ENCODE measurements at regions not wholly inside any gene's neighbourhood (a gene's known extent, or its start where the extent isn't known, plus 50 kb on each side); places are given as distances from the start of the nearest gene placed in this dataset.

- WGBS (ENCODE audit: extremely low coverage, insufficient read length, low lambda C conversion rate): no CpG with 5 or more reads among the region's 1 CpG
- H3T11ph ChIP-seq (ENCODE audit: low read length): no peak overlapping the region
- Mint-ChIP-seq H3K36me3 (ENCODE audit: insufficient read depth in 1 of 3, low read depth in 3 of 3) (peaks cover 0 to under 1% (median 0%) of the 10 kb centered on the region in 3 experiments; a peak in 1 of 7 replicates), H3K4me1 (no peaks in the 10 kb centered on the region), H3K27me3 (ENCODE audit: low read depth) (peaks cover 6% of the 10 kb centered on the region), H3K27ac (no peak overlapping the region), H3K9me3 (no peaks in the 10 kb centered on the region), H3K4me3 (no peak overlapping the region)
- no peak for TF ChIP-seq CTCF (conservative IDR thresholded peaks at IDR 0.05)
- H3K4ac ChIP-seq (ENCODE audit: low read depth, low read length): no peak overlapping the region
- H4K5ac ChIP-seq (ENCODE audit: insufficient read length, low read depth, low read length): no peak overlapping the region
- no peak overlapping the region for H2AFZ ChIP-seq (ENCODE audit: low read length)
- no peak overlapping the region for H3K14ac ChIP-seq (ENCODE audit: insufficient read depth, low read length)
- no peaks in the 10 kb centered on the region for H3K9me3 ChIP-seq (ENCODE audit: control insufficient read depth, low read depth, low read length)
- H2BK20ac ChIP-seq (ENCODE audit: low read depth, low read length, poor library complexity, severe bottlenecking): no peak overlapping the region
- H2AK5ac ChIP-seq (ENCODE audit: insufficient read length, low read length): no peak overlapping the region
- H3K79me2 ChIP-seq (ENCODE audit: insufficient read depth, low read length): no peaks in the 10 kb centered on the region
- no peak for DNase-seq
- no peak overlapping the region for H3K18ac ChIP-seq (ENCODE audit: insufficient read length, low read depth, low read length)
- H3K27ac ChIP-seq (ENCODE audit: insufficient read length, low read depth, low read length): no peak overlapping the region
- no peaks in the 10 kb centered on the region for H3K27me3 ChIP-seq (ENCODE audit: insufficient read depth, low read length)
- H2BK12ac ChIP-seq (ENCODE audit: insufficient read length, low read depth, low read length): no peak overlapping the region
- H3K23ac ChIP-seq (ENCODE audit: insufficient read length, low read depth, low read length): no peak overlapping the region
- no peak overlapping the region for H3K4me2 ChIP-seq (ENCODE audit: insufficient read depth, insufficient read length, low read length)
- no peak overlapping the region for H4K8ac ChIP-seq (replicated peaks; ENCODE audit: insufficient read length, low read depth, low read length)
- H3K23me2 ChIP-seq (ENCODE audit: insufficient read length, low read depth, low read length, poor library complexity, severe bottlenecking): no peaks in the 10 kb centered on the region
- H2BK5ac ChIP-seq (ENCODE audit: insufficient read length, low read length): no peak overlapping the region
- H3K79me1 ChIP-seq (ENCODE audit: insufficient read depth, low read depth, low read length, poor library complexity, severe bottlenecking): no peaks in the 10 kb centered on the region
- no peak overlapping the region for H2BK15ac ChIP-seq (ENCODE audit: low read depth, low read length)
- H3K56ac ChIP-seq (ENCODE audit: insufficient read length, low read depth, low read length): no peak overlapping the region
- H4K20me1 ChIP-seq (ENCODE audit: control insufficient read depth, insufficient read depth, insufficient read length): no peaks in the 10 kb centered on the region
- no peak overlapping the region for H3K9ac ChIP-seq (ENCODE audit: extremely low read depth, insufficient read length, low read length)
- H2BK120ac ChIP-seq (ENCODE audit: low read depth, low read length, poor library complexity, severe bottlenecking): no peak overlapping the region
- H4K91ac ChIP-seq (ENCODE audit: insufficient read length, low read depth, low read length): no peak overlapping the region
- H3K4me1 ChIP-seq (ENCODE audit: insufficient read depth, low read length): no peaks in the 10 kb centered on the region
Observed at GRCh38 chr20:55174635-55175034, 699.2 kb downstream of the DOK5 start.

Measured in H9 (cell line).